Upper lobe of right lung (tissue), 1 donor: ENCODE measurements at regions not wholly inside any gene's neighbourhood (a gene's known extent, or its start where the extent isn't known, plus 50 kb on each side); places are given as distances from the start of the nearest gene placed in this dataset.

Experiments used
- ATAC-seq: fragments of 200-7000 bp; cut with Tn5 transposase; one replicate; pipeline ENCODE4 v1.9.1; 2020; ENCODE audit warnings: mild to moderate bottlenecking, moderate library complexity
- DNase-seq: peaks from one replicate; pipeline ENCODE4 v3.0.0-alpha.2; 2020
- H3K27ac ChIP-seq: fragments of 200-600 bp; one replicate; pipeline ENCODE4 v1.8.0; 2022
- H3K27me3 ChIP-seq: fragments of 200-600 bp; one replicate; pipeline ENCODE4 v1.8.0; 2022; ENCODE audit warnings: mild to moderate bottlenecking
- H3K36me3 ChIP-seq: fragments of 200-600 bp; one replicate; pipeline ENCODE4 v1.8.0; 2022
- H3K4me1 ChIP-seq: fragments of 200-600 bp; one replicate; pipeline ENCODE4 v1.8.0; 2022
- H3K4me3 ChIP-seq: fragments of 200-600 bp; one replicate; pipeline ENCODE4 v1.8.0; 2022; ENCODE audit warnings: mild to moderate bottlenecking
- H3K9me3 ChIP-seq: fragments of 200-600 bp; one replicate; pipeline ENCODE4 v1.8.0; 2022
- CTCF ChIP-seq: fragments of 200-600 bp; IDR thresholded peaks from one replicate; pipeline ENCODE4 v1.8.0; 2022; ENCODE audit warnings: antibody characterized with exemption
- intact Hi-C: fragments of 100-400 bp; cut with DNase I; formaldehyde crosslinking; loops from one replicate; pipeline ENCODE4 v1.11.0; 2022
- donor health status: DM: no; HTN: yes; CAD: no; lungs with severe emphysema.

GRCh38 chr3:155029941-155030340 is 50.2 kb upstream of the MME start:
- DNase-seq (no peak), ATAC-seq (no peak)
- no peak for TF ChIP-seq CTCF
- Histone ChIP-seq H3K4me3 (no peak overlapping the region), H3K36me3 (no peaks in the 10 kb centered on the region), H3K27ac (no peak overlapping the region), H3K27me3 (no peaks in the 10 kb centered on the region), H3K9me3 (no peaks in the 10 kb centered on the region), H3K4me1 (peaks cover 14% of the 10 kb centered on the region)
- intact Hi-C loops: no loop called here

- intact Hi-C loops: no loop called here
- ATAC-seq: peak; percentile 73
- DNase-seq: no peak
- no peak for TF ChIP-seq CTCF
- H3K36me3 ChIP-seq: no peaks in the 10 kb centered on the region
- no peaks in the 10 kb centered on the region for H3K9me3 ChIP-seq
- H3K4me3 ChIP-seq: no peak overlapping the region
- no peaks in the 10 kb centered on the region for H3K27me3 ChIP-seq
- H3K27ac ChIP-seq: peak overlapping the region; percentile 62
- H3K4me1 ChIP-seq: peaks cover 14% of the 10 kb centered on the region
Observed at GRCh38 chr3:155026999-155027591, 53.0 kb upstream of the MME start.

- Histone ChIP-seq H3K36me3 (no peaks in the 10 kb centered on the region), H3K27me3 (no peaks in the 10 kb centered on the region), H3K4me1 (peaks cover 6% of the 10 kb centered on the region), H3K27ac (no peak overlapping the region), H3K4me3 (no peak overlapping the region), H3K9me3 (no peaks in the 10 kb centered on the region)
- ATAC-seq (no peak), DNase-seq (no peak)
- no peak for TF ChIP-seq CTCF
- intact Hi-C loops: no loop called here
Observed at GRCh38 chr3:155024006-155024638, 56.0 kb upstream of the MME start.

- intact Hi-C loops: no loop called here
- ATAC-seq (no peak), DNase-seq (no peak)
- Histone ChIP-seq H3K4me3 (no peak overlapping the region), H3K27me3 (no peaks in the 10 kb centered on the region), H3K27ac (no peak overlapping the region), H3K9me3 (no peaks in the 10 kb centered on the region), H3K36me3 (no peaks in the 10 kb centered on the region), H3K4me1 (peaks cover 6% of the 10 kb centered on the region)
- TF ChIP-seq CTCF: no peak
Observed at GRCh38 chr3:155022896-155023295, 57.2 kb upstream of the MME start.

- DNase-seq: no peak
- H3K9me3 ChIP-seq: no peaks in the 10 kb centered on the region
- no peak overlapping the region for H3K27ac ChIP-seq
- TF ChIP-seq CTCF: no peak
- H3K36me3 ChIP-seq: no peaks in the 10 kb centered on the region
- no peak overlapping the region for H3K4me3 ChIP-seq
- intact Hi-C loops: no loop called here
- H3K4me1 ChIP-seq: no peaks in the 10 kb centered on the region
- ATAC-seq: peak; percentile 90
- H3K27me3 ChIP-seq: no peaks in the 10 kb centered on the region
Observed at GRCh38 chr3:155019575-155019974, 60.5 kb upstream of the MME start.
